GM21619 (cell line): ENCODE measurements at regions not wholly inside any gene's neighbourhood (a gene's known extent, or its start where the extent isn't known, plus 50 kb on each side); places are given as distances from the start of the nearest gene placed in this dataset.
A peak's percentile ranks its signal among the peaks of the same experiment; 100 is the strongest.

Source experiments
- ATAC-seq: cut with Tn5 transposase; IDR thresholded peaks from one replicate; pipeline ENCODE4 v1.9.1; 2021; ENCODE audit not compliant: unreplicated experiment

DNA sequence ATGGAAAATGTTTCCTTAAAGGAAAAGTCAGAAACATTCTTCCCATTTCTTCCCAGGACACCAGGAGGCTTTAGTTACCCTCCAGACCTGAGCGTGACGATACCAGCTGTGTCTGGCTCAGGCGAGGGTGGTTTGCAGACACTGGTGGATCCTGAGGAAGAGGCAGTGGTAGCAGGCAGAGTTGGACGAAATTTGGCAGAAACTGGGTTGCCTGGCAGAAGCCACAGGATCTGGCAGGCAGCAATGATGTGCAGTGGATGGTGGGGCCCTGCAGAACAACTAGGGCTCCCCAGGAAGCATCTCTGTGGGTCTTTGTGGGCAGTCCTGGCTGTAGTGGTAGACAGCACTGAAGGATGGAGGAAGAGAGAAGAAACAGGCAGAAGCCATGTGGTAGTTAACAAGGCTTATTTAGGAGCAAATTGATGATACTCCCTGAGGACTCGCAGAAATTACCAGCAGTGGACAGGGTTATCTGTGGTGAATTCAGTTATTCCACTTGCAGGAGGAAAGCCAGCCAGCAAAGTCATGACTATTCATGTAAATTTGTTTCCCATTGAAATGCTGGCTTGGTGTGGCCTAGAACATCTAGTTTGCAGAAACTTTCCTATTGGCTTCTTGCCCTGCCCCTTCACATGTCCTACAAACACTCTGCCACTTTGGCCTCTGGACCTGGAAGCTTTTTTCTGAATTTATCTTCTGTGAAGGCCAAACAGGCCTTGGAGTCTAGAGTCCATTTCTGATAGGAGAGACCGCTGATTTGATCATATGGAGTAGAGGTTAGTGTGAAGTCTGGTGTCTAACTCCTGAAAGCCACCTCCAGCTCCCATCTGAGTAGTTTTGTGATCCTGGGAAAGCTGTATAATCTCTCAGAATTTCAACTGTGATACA lies 212.0 kb downstream of the DMRT2 start:
- ATAC-seq, result no peak

DNA sequence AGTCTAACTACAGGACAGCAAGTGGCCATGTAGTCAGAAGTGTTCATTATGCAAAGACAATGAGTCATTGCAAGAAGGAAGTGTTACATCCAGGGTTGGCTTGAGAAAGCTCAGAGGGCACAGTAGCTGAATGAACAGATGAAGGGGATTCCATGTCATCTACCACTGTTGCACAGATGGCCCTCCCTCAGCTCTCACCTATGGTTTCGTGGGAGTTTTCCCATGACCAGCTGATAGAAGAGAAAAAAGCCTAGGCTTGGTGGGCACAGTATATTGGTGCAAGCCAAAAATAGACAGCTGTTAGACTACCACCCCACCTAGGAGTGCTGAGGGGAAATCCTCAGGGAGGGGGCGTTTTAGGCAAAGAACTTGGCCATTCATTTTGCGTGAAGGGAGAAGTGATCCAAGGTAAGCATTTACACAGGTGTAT lies 217.0 kb downstream of the DMRT2 start:
- peak; percentile 86 for ATAC-seq

DNA sequence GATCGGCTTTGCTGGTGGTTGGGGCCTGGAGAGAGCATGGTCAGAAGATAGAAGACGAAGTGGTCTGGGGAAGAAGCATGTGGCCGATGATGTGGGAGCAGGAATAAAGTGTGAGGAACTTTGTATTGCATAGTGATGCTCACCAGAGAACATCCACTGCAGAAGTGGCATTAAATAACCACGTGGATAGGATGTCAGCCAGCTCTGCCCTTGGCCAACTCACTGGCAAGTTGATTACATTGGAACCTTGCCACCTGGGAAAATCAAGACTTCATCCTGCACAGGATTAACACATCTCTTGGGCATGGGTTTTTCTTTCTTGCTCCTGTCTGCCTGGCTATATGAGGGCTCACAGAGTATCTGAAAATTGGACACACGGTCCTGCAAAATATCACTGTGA lies 217.4 kb downstream of the DMRT2 start:
- ATAC-seq, result no peak

DNA sequence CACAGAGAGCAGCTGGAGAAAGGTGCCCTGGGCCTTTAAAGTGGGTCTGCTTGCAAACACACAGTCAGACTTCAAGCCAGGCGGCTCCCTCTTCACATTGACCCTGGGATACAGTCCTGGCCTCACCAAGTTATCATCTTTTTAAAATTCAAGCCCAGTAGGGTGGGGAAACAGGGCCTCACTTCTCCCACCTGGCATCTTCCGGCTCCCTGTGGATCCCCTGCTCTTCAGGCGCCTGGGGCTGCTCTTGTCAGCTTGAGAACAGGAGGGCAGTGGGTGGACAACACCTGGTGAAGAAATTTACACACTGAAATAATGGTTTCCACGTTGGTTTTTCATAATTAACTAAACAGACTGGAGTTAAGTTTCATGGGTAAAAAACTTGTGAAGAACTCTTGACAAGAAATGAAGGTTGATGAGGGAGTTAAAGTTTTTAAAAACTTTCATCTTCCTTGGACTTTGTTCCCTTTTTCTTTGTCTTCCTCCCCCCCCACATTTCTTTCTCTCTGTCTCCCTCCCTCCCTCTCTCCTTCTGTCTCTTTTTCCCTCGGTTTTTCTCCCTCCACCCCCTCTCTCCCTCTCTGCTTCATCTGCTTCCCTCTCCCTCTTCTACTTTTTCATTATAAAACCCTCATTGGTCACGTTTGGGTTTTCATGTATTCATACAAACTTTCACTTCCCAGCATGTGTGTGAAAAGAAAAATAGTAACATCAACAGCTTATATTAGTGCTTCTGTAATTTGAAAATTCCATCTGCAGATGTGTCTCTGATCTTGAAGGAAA lies 219.6 kb downstream of the DMRT2 start:
- no peak for ATAC-seq

DNA sequence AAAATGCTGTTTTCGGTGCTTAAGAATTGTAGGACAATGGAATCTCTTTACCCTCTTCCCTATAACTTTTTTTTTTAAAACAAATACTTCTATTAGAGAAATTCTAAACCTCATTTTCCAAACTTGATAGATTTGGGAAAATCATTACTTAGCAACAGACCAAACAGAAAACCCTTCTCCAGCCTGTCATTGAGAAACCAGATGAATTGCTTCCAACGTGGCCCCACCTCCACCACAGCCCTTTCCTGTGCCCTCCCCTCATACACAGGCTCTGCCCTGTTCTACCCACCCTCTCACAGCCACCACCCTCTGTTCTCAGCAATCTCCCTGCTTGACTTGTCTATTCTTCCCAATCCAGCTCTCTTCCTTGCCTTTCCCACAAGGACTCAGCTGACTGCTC lies 221.2 kb downstream of the DMRT2 start:
- no peak for ATAC-seq

DNA sequence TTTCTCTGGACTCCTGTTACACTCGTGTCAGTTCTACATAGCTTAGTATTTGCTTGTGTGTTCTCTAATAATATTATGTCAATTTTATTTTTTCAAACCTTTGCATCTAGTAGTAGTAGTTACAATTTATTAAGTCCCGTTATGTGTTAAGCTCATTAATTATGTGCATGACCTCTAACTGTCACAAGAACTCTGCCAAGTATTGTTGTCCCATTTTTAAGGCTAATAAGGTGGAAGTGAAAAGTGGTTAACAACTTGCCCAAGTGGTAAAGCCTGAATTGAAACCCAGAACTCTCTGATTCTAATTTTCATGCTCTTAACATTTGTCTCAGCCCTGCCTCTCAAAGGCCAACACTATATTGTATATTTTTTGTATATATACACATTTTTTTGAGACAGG lies 221.6 kb downstream of the DMRT2 start:
- ATAC-seq, result no peak

DNA sequence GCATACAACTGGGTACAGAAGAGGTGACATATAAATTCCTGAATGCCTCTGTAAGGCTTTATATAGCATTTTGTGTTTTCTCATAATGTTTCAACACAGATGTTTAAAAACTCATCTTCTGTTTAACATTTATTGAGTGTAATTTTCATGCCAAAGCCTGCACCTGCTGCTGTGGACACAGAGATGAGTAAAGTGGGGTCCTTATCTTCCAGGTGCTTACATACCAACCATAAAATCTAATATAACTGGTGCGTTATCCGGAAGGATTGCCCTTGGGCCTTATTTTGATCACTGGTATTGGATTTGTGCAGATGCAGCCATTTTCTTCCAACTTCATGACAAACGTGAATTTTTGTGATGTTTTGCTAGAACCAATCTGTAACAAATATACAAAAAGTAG lies 222.3 kb downstream of the DMRT2 start:
- ATAC-seq, result no peak

DNA sequence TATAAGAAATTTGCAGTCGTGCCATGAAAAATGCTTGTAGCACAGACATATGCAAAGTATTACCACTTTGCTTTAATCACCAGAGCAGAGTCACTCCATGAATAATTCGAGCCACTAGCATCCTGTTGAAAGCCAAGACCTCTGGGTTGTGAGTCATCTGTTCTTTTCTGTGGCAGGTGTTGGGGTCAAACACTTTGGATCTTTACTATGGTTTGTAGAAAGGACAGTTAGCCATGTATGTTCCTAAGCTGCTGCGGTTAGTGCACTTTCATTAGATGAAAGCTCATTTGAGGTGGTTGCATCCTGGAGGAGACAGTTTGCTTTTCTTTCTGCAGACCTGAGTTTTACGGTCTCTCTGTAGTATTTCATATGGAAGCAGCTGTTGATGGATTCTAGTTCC lies 223.7 kb downstream of the DMRT2 start:
- ATAC-seq, result no peak

DNA sequence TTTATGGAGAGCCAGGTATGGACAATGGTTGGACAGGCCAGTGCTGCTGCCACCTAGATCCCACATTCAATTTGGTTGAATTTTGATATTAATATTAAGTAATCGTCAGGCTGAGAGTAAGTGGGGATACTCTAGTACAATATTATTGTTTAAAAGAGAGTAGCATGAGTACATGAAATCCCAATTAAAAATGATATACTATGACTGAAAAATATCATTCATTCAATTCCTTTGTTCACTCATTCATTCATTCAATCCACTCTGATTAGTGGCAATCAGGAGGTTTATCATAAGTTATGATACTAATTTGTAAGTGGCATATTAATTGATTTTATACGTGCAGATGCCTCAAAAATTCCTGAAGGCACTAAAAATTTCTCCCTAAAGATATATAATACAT lies 224.2 kb downstream of the DMRT2 start:
- ATAC-seq, result no peak

DNA sequence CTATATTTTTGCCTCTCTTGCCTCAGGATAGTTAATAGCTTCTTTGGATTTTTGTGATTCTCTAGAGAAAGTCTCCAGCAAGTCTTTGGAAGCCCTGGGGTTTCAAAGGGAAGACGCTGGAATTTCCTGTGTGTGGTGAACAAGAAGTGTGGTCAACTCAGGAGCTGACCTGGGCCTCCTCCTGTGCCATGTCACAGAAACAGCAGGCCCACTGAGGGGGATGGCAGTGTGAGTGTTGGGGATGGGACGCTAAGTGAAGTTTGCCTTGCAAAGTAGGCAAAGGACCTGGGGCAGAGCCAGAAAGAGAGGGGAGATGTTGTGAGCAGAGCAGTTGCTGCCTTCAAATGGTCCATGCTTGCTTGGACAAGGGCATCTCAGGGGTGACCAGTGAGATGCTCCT lies 226.3 kb downstream of the DMRT2 start:
- no peak for ATAC-seq

DNA sequence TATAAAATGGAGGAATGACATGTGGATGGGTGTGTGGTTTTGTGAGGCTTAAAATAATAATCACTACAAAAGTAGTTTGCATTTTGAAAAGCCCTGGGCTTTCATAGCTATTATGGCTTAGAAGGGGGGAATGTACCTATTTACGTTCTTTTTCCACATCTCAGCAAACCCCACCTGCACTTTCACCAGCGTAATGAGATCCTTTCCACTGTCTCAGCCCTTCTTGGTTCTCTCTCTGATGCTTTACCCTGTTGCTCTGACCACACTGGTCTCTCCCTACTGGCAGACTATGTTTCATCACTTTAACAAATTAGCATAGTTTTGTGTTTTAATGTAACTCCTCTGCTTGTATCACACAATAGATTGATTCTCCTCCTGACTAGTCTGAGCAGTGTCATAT lies 234.6 kb downstream of the DMRT2 start:
- ATAC-seq, result no peak

DNA sequence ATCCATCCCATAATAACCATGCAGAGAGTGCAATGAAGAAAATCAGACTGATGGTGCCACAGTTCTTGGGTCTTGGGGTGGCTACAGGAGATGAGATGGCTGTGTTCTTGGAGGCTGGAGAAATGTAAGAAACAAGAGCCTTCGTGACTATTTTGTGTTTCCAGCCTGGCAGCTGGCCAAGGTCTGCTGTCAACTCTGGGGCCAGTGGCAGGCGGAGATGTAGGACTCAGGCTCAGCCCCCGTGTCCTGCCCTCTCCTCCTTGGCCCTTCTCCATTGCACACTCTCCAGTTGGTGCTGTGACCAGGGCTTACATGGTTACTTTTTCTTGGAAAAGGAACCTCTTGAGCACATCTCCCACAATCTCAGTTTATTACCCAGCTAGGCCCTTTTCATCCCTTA lies 235.4 kb downstream of the DMRT2 start:
- no peak for ATAC-seq

DNA sequence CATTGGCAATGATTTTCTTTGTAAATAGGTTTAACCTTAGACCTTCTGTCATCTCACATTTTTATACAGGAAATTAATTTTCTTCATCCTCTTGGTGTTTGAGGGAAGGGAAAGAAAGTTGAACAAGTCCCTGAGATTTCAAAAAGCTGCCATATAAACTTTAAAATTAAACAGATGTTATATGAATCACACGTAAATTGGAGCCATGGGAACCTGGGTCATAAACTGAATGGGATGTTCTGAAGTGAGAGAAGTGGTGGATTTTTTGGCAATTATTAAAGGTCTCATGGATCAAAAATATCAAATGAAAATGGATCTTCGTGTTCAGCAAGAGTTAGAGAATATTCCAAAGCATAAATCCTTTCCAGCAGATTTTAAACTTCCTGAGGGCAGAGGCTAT lies 242.2 kb downstream of the DMRT2 start:
- no peak for ATAC-seq

DNA sequence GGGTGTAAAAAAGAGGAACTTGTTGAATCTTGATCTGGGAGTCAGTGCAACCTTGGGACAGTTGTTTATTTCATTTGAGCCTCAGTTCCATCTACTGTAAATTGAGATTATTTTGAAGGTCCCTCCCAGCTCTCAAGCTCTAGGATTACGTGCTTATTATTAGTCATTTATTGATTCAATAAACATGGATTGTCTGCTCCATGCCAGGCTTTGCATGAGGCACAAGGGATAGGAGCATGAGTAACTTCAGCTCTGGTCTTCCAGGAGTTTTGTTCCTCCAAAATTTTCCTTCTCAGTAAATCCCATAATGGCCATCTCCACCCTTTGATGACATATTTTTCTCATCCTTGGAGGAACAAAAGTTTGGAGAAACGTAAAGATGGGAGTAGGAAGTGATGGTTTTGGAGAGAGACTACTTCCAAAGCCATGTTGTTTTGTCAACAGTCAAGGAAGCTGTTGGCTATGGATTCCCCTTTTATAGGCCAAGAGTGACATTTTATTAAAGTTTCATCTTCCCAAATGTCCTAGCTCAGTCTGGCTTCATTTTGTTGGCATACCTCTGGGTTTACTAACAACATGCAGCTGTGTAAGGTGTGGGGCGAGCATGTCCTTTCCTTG lies 244.6 kb downstream of the DMRT2 start:
- no peak for ATAC-seq

DNA sequence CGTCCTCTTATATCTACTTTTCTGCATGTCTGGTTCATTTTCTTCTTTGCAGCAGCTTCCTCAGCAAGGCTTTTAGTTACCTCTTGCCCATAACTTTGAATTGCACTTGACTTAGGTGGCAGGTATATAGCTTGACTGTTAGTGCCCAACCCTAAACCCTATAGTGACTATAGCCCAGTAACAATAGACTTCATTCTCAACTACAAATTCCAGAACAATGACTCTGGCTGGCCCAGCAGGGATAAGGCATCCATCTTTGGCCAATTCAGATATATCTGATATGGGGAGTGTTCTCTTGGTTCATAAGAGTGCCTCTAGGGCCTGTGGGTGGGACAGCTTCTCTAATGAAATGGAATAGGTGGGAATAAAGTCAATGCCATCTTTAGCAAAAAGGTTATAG lies 246.2 kb downstream of the DMRT2 start:
- no peak for ATAC-seq

DNA sequence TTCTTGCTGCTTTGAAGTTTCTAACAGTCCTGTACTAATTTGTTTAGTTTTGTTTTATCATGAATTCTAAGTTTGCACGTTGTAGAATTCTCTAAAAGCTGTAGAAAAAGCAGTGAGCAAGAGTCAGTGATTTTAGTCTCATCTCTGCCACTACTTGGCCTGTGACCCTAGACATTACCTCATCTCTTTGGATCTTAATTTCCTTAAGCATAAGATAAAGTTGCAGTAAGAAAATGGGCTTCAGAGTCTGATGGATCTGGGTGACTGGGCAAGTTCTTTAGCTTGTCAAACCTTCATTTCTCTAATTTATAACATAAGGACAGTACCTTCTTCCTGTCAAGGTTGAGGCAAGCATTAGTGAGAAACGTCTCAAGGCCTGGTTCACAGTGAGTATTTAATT lies 247.9 kb downstream of the DMRT2 start:
- no peak for ATAC-seq

DNA sequence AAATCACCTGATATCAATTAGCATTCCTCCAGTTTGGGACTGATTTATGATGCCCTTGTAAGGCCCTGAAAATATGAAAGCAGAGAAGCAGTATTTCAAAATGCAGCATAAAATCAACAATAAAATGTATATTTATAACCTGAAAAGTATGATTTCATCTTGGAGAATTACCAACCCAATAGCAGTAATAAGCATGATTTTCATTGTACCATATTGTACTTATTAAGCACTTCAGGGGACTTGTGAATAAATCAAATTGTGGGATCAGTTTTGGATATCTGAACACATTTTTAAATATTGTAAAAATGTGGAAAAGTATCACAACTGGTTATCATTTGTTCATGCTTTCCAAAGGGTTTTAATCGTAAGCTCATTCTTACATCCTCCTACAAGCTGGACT lies 250.8 kb downstream of the DMRT2 start:
- no peak for ATAC-seq

DNA sequence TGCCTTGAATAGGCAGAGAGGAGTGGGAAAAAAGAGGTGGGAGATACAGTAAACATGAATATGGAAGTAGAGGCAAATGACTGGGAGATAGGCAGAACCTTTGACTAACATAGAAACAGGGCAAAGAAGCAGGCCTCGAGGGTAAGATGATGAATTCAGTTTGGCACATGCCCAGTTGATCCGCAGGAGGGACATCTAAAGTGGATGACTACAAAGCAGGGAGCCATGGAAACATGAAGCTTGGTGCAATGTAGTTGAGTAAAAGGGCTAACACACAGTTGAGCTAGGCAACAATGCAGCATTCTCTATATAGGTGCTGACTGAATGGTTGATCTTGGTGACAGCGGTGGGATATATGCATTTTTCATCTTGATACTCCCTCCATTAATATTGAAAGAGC lies 253.8 kb downstream of the DMRT2 start:
- ATAC-seq, result no peak

DNA sequence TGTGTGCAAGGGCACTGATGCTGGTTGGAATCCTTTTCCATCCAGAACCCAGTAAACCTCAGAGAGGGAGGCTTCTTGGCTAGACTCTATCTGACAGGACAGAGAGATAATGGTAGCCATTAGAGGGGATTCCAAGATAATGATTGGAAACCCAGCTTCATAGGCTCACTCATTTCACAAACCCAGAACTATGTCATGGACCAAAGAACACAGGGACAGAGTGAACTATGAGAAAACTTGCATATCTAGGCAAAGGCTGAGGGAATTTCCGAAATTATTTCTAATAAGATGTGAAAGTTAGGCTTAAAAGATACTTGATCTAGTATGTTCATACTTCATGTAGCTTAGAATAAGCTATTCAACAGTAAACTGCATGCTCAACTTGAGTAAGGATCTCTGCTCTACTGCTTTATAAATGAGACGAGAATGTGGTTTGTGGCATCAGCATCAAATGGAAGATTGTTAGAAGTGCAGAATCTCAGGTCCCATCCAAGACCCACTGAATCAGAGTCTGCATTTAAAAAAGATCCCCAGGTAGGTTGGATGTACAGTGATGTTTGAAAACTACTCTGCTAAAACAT lies 261.4 kb downstream of the DMRT2 start:
- ATAC-seq, result no peak

DNA sequence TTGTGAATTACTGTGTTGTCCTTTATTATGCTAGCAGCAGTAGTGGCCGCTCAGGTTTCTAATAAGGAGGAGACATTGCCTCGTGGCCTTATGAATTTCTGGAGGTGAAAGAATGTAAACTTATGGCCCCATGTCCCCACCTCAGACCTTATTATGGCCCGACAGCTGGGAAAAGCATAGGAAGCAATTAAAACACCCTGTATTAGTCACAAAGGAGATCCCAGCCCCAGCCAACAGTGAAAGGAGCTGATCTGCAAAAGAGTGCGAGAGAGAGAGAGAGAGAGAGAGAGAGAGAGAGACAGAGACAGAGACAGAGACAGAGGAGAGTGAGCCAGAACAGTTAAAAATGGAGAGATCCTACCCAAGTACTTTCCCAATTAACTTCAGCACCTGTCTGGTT lies 269.3 kb downstream of the DMRT2 start:
- ATAC-seq, result no peak

DNA sequence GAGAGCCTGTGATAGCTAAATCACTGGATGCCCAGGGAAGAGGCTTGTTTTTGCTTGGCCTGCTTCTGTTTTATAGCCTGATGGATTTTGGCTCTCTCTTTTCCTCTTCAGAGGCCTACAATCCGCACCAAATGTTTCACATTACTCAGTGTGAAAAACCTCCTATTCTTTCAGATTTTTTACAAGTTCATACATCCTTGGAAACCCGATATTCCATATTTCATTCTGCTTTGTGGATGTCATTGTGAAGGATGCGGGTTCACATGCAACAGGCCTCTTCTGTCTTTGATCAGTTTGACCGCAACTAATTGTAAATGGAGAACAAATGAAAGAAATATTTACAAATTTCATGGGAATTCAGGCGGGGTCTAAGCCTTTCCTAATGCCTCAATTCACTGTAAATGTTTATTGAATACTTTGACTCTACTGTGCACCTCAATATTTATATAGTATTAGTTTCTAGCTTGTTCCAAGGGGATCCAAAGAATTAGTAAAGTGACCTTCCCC lies 269.9 kb downstream of the DMRT2 start:
- no peak for ATAC-seq
